D721Med (cell line): ENCODE measurements at regions not wholly inside any gene's neighbourhood (a gene's known extent, or its start where the extent isn't known, plus 50 kb on each side); places are given as distances from the start of the nearest gene placed in this dataset.

Source experiments
- DNase-seq: peaks from one replicate; pipeline ENCODE4 v3.0.0; 2011; ENCODE audit warnings: low spot score; ENCODE audit not compliant: insufficient read length
- FAIRE-seq: peaks from 2 replicates; lab custom pipeline; 2011; peaks lifted over from hg19 to GRCh38; lab: Jason Lieb, UNC
- TF ChIP-seq, protein P1 (sequence below): IDR thresholded peaks from 2 replicates; pipeline ENCODE4 v1.5.1; 2012; ENCODE audit warnings: mild to moderate bottlenecking, control low read depth; ENCODE audit not compliant: insufficient read depth; ENCODE audit errors: missing control alignments

DNA sequence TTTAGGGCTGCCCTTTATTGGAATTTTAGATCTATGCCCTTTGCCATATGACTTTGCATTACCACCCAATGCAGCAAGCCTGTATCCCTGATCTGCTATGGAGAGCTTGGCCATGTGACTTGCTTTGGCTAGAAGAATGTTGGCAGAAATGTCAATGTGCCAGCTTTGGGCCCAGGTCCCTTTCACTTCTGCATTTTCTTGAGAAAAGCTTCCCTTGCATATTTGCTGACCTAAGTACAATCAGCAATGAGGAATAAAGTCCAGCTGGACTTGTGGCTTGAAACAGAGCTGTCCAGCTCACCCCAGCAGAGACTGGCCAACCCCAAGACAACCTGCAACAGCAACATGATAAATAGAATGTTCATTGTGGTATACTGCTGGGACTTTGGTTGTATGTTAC, 135.9 kb downstream of the PAH start:
- FAIRE-seq = no peak
- TF ChIP-seq, protein P1, sequence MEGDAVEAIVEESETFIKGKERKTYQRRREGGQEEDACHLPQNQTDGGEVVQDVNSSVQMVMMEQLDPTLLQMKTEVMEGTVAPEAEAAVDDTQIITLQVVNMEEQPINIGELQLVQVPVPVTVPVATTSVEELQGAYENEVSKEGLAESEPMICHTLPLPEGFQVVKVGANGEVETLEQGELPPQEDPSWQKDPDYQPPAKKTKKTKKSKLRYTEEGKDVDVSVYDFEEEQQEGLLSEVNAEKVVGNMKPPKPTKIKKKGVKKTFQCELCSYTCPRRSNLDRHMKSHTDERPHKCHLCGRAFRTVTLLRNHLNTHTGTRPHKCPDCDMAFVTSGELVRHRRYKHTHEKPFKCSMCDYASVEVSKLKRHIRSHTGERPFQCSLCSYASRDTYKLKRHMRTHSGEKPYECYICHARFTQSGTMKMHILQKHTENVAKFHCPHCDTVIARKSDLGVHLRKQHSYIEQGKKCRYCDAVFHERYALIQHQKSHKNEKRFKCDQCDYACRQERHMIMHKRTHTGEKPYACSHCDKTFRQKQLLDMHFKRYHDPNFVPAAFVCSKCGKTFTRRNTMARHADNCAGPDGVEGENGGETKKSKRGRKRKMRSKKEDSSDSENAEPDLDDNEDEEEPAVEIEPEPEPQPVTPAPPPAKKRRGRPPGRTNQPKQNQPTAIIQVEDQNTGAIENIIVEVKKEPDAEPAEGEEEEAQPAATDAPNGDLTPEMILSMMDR = no peak
- DNase-seq = no peak

DNA sequence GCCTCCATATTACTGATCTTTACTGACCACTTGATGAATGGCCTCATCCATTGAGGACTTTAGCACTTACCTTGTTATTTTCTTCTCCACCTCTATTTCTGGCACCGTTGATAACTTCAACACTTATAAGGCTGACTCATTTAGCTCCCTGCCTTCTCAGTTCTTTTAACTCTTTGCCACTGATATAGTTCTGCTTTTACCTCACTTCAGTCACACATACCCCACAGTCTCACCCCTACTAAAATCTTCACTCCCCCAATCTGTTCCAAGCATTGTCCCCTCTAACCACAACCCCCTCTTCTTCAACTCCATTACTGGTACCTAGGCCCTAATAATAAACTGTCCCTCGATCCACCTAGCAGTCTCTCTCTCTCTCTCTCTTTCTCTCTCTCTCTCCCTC, 141.0 kb downstream of the PAH start:
- FAIRE-seq (no peak), DNase-seq (no peak)
- TF ChIP-seq, protein P1 = no peak

DNA sequence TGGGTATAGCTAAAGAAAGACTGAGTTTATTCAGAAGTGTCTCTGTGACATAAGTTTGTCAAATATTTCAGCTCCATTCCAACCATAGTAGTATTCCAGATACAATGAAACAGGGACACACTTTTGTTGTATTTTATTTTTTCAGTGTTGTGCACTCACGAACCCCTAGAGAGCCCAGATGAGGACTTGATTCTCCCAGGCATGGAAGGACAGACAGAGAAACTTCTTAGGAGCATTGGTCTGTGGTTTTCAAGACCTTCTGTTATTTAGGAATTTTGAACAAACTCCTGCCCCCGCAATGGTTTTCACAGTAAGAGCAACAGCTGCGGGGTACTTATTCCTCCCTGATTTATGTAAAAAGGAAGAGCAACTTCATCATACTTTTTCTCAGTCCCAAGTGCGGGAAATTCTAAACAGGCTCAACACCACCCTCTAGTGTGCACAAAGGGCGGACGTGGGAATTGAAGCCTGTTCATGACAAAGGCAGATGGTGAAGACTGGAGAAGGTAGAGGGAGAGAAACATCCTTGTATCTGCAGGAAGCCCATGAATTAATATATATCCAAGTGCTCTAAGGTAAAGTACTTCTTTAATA, 147.6 kb downstream of the PAH start:
- DNase-seq (peak; percentile 26), FAIRE-seq (no peak)
- TF ChIP-seq, protein P1 = peak; percentile 94

DNA sequence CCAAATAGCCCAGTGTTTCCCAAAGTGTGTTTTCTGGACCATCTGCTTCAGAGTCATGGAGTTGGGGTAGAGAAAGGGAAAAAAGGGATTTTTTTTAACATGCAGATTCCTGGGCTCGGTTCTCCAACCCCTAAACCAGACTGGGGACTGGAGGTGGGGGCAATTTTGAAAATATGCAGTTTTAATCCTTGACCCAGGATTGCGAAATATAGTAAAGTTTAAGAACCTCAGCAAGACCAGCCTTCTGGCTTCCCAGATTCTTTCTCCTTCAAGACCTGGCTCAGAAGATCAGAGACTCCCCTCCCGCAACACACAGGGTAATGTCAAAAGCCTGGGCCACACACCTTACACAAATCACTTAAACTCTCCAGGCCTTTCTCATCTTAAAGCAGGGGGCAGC, 150.1 kb downstream of the PAH start:
- DNase-seq (no peak), FAIRE-seq (no peak)
- TF ChIP-seq, protein P1 = no peak

DNA sequence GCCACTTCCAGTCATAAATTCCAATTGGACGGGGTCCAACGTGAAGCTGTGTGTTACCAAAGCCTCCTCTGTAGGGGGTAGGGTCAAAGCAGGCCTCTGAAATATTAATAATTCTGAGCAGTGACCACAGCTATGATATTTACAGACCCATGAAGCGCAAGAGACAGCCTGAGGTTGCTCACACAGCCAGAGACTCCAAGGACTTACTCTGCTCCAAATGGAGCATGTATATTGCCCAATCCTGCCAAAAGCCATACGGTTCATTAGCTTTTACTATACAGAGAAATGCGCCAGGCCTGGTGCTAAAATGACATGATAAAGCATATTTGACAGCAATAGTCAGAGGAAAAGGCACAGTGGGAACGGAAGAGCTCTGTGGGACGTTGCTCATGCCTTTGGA, 151.3 kb downstream of the PAH start:
- DNase-seq = no peak
- TF ChIP-seq, protein P1 = no peak
- FAIRE-seq = no peak

DNA sequence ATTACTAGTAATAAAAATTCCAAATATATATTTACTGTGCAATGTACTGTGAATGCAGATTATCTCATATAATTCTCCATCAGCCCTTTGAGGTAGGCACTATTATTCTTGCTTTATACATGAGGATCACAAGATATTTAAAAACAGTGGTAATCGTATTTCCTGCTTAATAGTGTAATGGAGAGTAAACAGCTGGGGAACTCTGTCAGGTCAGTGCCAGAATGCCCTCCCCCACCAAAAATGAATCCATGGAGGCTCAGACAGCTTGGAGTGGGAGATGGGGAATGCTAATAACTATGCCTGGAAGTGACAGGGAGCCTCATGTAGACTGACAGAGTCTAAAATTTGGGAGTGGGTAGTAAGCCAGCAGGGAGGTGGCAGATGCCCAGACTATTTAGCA, 153.6 kb downstream of the PAH start:
- FAIRE-seq = no peak
- DNase-seq = no peak
- TF ChIP-seq, protein P1 = no peak

DNA sequence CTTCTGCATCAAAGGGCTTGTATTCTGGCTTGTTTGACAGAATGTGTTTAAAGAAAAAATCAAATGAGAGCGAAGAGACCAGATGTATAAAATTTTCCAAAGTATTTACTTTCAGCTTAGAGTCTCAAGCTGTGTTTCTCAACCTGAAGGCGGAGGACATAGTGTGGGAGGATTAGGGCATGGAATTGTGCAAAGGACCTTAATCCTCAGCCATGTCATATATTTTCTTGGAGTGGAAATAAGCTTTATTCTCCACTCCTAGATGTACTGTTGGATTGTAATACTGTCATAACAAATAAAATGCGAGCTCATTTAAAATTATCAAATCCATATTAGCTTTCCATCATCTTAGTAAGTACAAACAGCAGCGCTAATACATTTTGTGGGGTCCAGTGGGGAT, 154.0 kb downstream of the PAH start:
- TF ChIP-seq, protein P1 = no peak
- no peak for FAIRE-seq
- no peak for DNase-seq
